ENCODE measurements at regions not wholly inside any gene's neighbourhood (a gene's known extent, or its start where the extent isn't known, plus 50 kb on each side); places are given as distances from the start of the nearest gene placed in this dataset.

DNA sequence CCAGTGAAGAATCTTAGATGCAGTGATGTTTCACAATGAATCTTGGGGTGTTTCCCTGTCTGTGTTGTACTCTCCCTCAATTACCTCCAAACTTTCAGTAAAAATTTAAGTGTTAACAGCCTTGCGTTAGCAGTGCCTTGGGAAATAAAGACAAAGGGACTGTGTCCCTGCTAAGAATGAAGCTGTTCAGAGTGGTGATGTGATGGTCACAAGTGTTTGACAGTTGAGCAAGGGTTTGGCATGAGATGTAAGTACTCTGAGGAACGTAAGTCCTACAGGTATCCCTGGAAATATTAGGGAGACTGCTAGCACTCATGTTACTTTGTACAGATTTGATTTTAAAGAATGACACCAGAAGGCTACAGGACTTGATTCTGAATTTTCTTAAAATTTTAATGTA lies 304.3 kb upstream of the DPH6 start:
- Histone ChIP-seq H3K27me3 (ENCODE audit: control insufficient read depth in 2 of 2, insufficient read depth in 2 of 2, low read length in 2 of 2) (no peaks in the 10 kb centered on the region; a peak in 1 of 5 replicates), H4K20me1 (replicated peaks; ENCODE audit: control insufficient read depth, insufficient read depth, low read length) (no peaks in the 10 kb centered on the region), H3K36me3 (ENCODE audit: control insufficient read depth, insufficient read depth, low read length) (no peaks in the 10 kb centered on the region), H3K79me2 (ENCODE audit: control insufficient read depth, insufficient read depth, low read length) (no peaks in the 10 kb centered on the region), H3K9ac (ENCODE audit: insufficient read depth in 1 of 2, low read depth in 2 of 2, low read length in 2 of 2) (no peak overlapping the region), H3K9me1 (ENCODE audit: control insufficient read depth, insufficient read depth, low read length) (no peaks in the 10 kb centered on the region), H2AFZ (ENCODE audit: low read depth, low read length) (no peak overlapping the region), H3K9me3 (replicated peaks; ENCODE audit: control insufficient read depth, insufficient read depth, low read depth, low read length) (no peaks in the 10 kb centered on the region), H3K4me3 (no peak overlapping the region), H3K4me1 (replicated peaks in 1 of 2; ENCODE audit: control insufficient read depth in 2 of 2, insufficient read depth in 2 of 2, low read length in 2 of 2) (no peaks in the 10 kb centered on the region), H3K4me2 (ENCODE audit: insufficient read depth, low read length) (no peak overlapping the region), H3K27ac (ENCODE audit: extremely low read depth, low read depth, low read length) (no peak overlapping the region)
- TF ChIP-seq ZBED1 (IDR thresholded peaks at IDR 0.05) (no peak), ZNF41 (CRISPR knock-in tag; conservative IDR thresholded peaks at IDR 0.05) (no peak), CBFB (CRISPR knock-in tag; IDR thresholded peaks at IDR 0.05) (no peak), CSDE1 (IDR thresholded peaks at IDR 0.05) (no peak), TCF7L2 (IDR thresholded peaks at IDR 0.05; ENCODE audit: low read depth, low read length) (no peak), MAFF (IDR thresholded peaks at IDR 0.05; ENCODE audit: low read length) (no peak), ETV5 (CRISPR knock-in tag; IDR thresholded peaks at IDR 0.05; ENCODE audit: low read depth) (no peak), XRCC4 (IDR thresholded peaks at IDR 0.05; ENCODE audit: extremely low read depth, insufficient read depth, insufficient read length) (no peak), ZZZ3 (IDR thresholded peaks at IDR 0.05) (no peak), KAT8 (IDR thresholded peaks at IDR 0.05; ENCODE audit: low read depth) (no peak), KLF1 (tag; IDR thresholded peaks at IDR 0.05) (no peak), EP300 (IDR thresholded peaks at IDR 0.05; ENCODE audit: low read length) (no peak), SRSF9 (IDR thresholded peaks at IDR 0.05; ENCODE audit: borderline replicate concordance, low read depth, low read length) (no peak), ZNF184 (CRISPR knock-in tag; IDR thresholded peaks at IDR 0.05) (no peak)
- TF ChIP-seq, protein P1, sequence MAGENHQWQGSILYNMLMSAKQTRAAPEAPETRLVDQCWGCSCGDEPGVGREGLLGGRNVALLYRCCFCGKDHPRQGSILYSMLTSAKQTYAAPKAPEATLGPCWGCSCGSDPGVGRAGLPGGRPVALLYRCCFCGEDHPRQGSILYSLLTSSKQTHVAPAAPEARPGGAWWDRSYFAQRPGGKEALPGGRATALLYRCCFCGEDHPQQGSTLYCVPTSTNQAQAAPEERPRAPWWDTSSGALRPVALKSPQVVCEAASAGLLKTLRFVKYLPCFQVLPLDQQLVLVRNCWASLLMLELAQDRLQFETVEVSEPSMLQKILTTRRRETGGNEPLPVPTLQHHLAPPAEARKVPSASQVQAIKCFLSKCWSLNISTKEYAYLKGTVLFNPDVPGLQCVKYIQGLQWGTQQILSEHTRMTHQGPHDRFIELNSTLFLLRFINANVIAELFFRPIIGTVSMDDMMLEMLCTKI (IDR thresholded peaks at IDR 0.05; ENCODE audit: partially characterized antibody) = no peak
- TF ChIP-seq, protein P2, sequence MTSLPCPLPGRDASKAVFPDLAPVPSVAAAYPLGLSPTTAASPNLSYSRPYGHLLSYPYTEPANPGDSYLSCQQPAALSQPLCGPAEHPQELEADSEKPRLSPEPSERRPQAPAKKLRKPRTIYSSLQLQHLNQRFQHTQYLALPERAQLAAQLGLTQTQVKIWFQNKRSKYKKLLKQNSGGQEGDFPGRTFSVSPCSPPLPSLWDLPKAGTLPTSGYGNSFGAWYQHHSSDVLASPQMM (CRISPR knock-in tag; IDR thresholded peaks at IDR 0.05) = no peak
- TF ChIP-seq, protein P3, sequence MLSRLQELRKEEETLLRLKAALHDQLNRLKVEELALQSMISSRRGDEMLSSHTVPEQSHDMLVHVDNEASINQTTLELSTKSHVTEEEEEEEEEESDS (CRISPR knock-in tag; IDR thresholded peaks at IDR 0.05) = no peak
- TF ChIP-seq, protein P4, sequence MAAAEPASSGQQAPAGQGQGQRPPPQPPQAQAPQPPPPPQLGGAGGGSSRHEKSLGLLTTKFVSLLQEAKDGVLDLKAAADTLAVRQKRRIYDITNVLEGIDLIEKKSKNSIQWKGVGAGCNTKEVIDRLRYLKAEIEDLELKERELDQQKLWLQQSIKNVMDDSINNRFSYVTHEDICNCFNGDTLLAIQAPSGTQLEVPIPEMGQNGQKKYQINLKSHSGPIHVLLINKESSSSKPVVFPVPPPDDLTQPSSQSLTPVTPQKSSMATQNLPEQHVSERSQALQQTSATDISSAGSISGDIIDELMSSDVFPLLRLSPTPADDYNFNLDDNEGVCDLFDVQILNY (CRISPR knock-in tag; IDR thresholded peaks at IDR 0.05) = no peak
- TF ChIP-seq, protein P5, sequence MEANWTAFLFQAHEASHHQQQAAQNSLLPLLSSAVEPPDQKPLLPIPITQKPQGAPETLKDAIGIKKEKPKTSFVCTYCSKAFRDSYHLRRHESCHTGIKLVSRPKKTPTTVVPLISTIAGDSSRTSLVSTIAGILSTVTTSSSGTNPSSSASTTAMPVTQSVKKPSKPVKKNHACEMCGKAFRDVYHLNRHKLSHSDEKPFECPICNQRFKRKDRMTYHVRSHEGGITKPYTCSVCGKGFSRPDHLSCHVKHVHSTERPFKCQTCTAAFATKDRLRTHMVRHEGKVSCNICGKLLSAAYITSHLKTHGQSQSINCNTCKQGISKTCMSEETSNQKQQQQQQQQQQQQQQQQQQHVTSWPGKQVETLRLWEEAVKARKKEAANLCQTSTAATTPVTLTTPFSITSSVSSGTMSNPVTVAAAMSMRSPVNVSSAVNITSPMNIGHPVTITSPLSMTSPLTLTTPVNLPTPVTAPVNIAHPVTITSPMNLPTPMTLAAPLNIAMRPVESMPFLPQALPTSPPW (CRISPR knock-in tag; IDR thresholded peaks at IDR 0.05) = no peak
- TF ChIP-seq, protein P6, sequence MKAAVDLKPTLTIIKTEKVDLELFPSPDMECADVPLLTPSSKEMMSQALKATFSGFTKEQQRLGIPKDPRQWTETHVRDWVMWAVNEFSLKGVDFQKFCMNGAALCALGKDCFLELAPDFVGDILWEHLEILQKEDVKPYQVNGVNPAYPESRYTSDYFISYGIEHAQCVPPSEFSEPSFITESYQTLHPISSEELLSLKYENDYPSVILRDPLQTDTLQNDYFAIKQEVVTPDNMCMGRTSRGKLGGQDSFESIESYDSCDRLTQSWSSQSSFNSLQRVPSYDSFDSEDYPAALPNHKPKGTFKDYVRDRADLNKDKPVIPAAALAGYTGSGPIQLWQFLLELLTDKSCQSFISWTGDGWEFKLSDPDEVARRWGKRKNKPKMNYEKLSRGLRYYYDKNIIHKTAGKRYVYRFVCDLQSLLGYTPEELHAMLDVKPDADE (conservative IDR thresholded peaks at IDR 0.05; ENCODE audit: control insufficient read depth, low read depth, low read length) = no peak
- ChIA-PET POLR2A (no interaction called here), CTCF (ENCODE audit: low intra/inter-chr PET ratio) (no interaction called here)
- in situ Hi-C loops (cut with MboI) (no loop called here), intact Hi-C loops (cut with micrococcal nuclease) (no loop called here)
- no TSS peak for BruUV-seq (replicated peaks)
- 0% methylated on average over 2 of the region's 2 CpGs for WGBS (ENCODE audit: insufficient coverage, low coverage, missing lambda C conversion rate)
- no peak for DNase-seq (ENCODE audit: extremely low read depth in 1 of 4, low spot score in 3 of 4)
- FAIRE-seq = no peak
- no peak for ATAC-seq
